Natural killer cell treated with Interleukin-12 subunit alpha and Interleukin-12 subunit beta and Interleukin-15 and Interleukin-18, amount 100 ng/mL, for 72 hours (primary cell): ENCODE measurements at regions not wholly inside any gene's neighbourhood (a gene's known extent, or its start where the extent isn't known, plus 50 kb on each side); places are given as distances from the start of the nearest gene placed in this dataset.
"Not testable (repeated sequence)": the region's sequence is repeated elsewhere in the genome, so short reads cannot be mapped to it uniquely, and the experiment has no call there.

Source experiments
- ATAC-seq, 2 donors: fragments of 150-1000 bp; cut with Tn5 transposase in 1 of 2; sonication (Bioruptor Pico), chemical (Tn5 transposase) in 1 of 2; 2 replicates each; pipeline ENCODE4 v1.10.0; 2021
- DNase-seq: peaks from one replicate; pipeline ENCODE4 v3.0.0; 2022; ENCODE audit warnings: low spot score
- H3K27ac Mint-ChIP-seq, 2 donors: 1 replicate in 1 of 2; 2 replicates in 1 of 2; pipeline ENCODE4 v1.8.0; 2022; ENCODE audit warnings: mixed read lengths in 2 of 2, mild to moderate bottlenecking in 1 of 2, moderate library complexity in 1 of 2
- H3K27me3 Mint-ChIP-seq, 2 donors: 1 replicate in 1 of 2; 2 replicates in 1 of 2; pipeline ENCODE4 v1.8.0; 2022; ENCODE audit warnings: mixed read lengths in 2 of 2
- H3K36me3 Mint-ChIP-seq: one replicate; pipeline ENCODE4 v1.8.0; 2022; ENCODE audit warnings: mixed read lengths
- H3K4me1 Mint-ChIP-seq, 2 donors: 1 replicate in 1 of 2; 2 replicates in 1 of 2; pipeline ENCODE4 v1.8.0; 2022; ENCODE audit warnings: low read depth in 2 of 2, mixed read lengths in 2 of 2, mild to moderate bottlenecking in 1 of 2
- H3K4me3 Mint-ChIP-seq: one replicate; pipeline ENCODE4 v1.8.0; 2022; ENCODE audit warnings: mixed read lengths
- H3K9me3 Mint-ChIP-seq: 2 replicates; pipeline ENCODE4 v1.8.0; 2022; ENCODE audit warnings: mixed read lengths

- not testable (repeated sequence) for DNase-seq, H3K27ac Mint-ChIP-seq, H3K9me3 Mint-ChIP-seq, H3K4me1 Mint-ChIP-seq, H3K27me3 Mint-ChIP-seq, ATAC-seq, H3K36me3 Mint-ChIP-seq, H3K4me3 Mint-ChIP-seq
Observed at GRCh38 chr7:101679653-101680173, 50.6 kb upstream of the MYL10 start.

GRCh38 chr7:101680406-101681145 is 51.5 kb upstream of the MYL10 start:
- ATAC-seq: no peak
- no peak for DNase-seq
- Mint-ChIP-seq H3K9me3 (no peaks in the 10 kb centered on the region), H3K4me3 (no peak overlapping the region), H3K4me1 (no peaks in the 10 kb centered on the region), H3K27me3 (no peaks in the 10 kb centered on the region), H3K36me3 (no peaks in the 10 kb centered on the region), H3K27ac (no peak overlapping the region)

GRCh38 chr7:101681170-101682007 is 52.3 kb upstream of the MYL10 start:
- no peak for ATAC-seq
- H3K27ac Mint-ChIP-seq: no peak overlapping the region
- no peak for DNase-seq
- H3K36me3 Mint-ChIP-seq: no peaks in the 10 kb centered on the region
- H3K4me1 Mint-ChIP-seq: no peaks in the 10 kb centered on the region
- no peaks in the 10 kb centered on the region for H3K9me3 Mint-ChIP-seq
- H3K4me3 Mint-ChIP-seq: no peak overlapping the region
- H3K27me3 Mint-ChIP-seq: no peaks in the 10 kb centered on the region

DNA sequence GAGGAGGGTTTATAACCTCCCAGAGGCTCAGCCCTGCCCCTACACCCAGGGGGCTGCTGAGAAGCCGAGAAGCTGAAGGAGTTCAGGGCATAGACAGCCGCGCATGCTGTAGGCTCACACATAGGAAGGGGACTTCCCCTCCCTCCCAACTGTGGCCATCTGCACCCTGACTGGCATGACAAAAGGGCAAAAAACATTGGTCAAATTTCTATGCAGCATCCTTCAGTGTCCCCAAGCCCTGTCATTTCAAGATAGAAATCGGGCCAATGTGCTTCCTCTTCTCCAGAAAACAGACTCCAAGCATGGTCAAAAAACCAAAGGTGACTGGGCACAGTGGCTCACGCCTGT is 55.9 kb upstream of the MYL10 start:
- H3K36me3 Mint-ChIP-seq: no peaks in the 10 kb centered on the region
- no peak for ATAC-seq

GRCh38 chr7:101686030-101686429 is 56.9 kb upstream of the MYL10 start:
- Mint-ChIP-seq H3K27me3 (peaks cover 4 to 7% of the 10 kb centered on the region in 2 donors), H3K4me1 (no peaks in the 10 kb centered on the region), H3K9me3 (no peaks in the 10 kb centered on the region), H3K27ac (no peak overlapping the region), H3K4me3 (no peak overlapping the region), H3K36me3 (no peaks in the 10 kb centered on the region)
- ATAC-seq: no peak
- no peak for DNase-seq

More for the DNA sequence above, 55.9 kb upstream of the MYL10 start:
- H3K9me3 Mint-ChIP-seq: no peaks in the 10 kb centered on the region
- H3K4me3 Mint-ChIP-seq: no peak overlapping the region
- H3K4me1 Mint-ChIP-seq: no peaks in the 10 kb centered on the region
- no peak overlapping the region for H3K27ac Mint-ChIP-seq
- DNase-seq: no peak
- H3K27me3 Mint-ChIP-seq: peaks cover 4 to 7% of the 10 kb centered on the region in 2 donors

DNA sequence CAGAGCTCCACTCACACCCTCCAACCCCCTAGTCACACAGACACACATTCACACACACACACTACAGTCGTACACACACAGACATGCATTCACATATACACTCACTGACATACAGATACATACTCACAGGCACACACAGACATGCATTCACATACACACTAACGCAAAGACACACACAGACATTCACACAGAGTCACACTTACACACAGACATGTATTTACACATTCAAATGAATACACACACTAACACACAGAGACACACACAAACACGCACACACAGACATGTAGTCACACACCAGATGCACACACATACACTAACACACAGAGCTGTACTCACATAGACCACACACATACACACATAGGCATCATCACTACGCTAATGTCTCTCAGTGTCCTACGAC is 58.0 kb upstream of the MYL10 start:
- Mint-ChIP-seq H3K27me3 (peaks cover 4 to 7% of the 10 kb centered on the region in 2 donors), H3K9me3 (no peaks in the 10 kb centered on the region), H3K36me3 (no peaks in the 10 kb centered on the region), H3K27ac (no peak overlapping the region), H3K4me1 (peaks cover 0 to 2% of the 10 kb centered on the region in 2 donors), H3K4me3 (no peak overlapping the region)
- peak; percentile 31 for DNase-seq
- ATAC-seq: no peak

DNA sequence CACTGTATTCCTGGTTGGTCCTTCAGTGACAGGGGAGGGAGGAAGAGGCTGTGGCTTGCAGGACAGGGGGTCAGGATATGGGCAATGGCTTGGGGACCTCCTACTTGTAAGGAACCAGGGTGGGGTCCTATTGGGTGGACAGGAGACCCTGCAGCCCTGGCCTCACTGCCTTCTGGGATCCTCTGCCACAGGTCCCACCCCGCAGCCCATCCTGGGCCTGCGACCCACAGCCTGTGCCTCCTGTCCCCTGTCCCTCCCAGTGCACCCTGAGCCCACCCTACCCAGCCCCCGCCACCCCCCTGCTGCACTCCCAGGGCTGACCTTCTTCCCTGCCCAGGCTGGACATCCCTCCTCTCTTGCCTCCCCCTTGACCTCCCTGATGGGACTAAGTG is 58.7 kb upstream of the MYL10 start:
- peak; percentile 50 for DNase-seq
- no peaks in the 10 kb centered on the region for H3K9me3 Mint-ChIP-seq
- H3K4me1 Mint-ChIP-seq: peaks cover 0 to 2% of the 10 kb centered on the region in 2 donors
- peaks cover 4 to 7% of the 10 kb centered on the region in 2 donors for H3K27me3 Mint-ChIP-seq
- no peak overlapping the region for H3K27ac Mint-ChIP-seq
- peak in 1 of 2 donors; percentile 7 for ATAC-seq
- no peak overlapping the region for H3K4me3 Mint-ChIP-seq
- H3K36me3 Mint-ChIP-seq: no peaks in the 10 kb centered on the region

GRCh38 chr7:101688183-101688831 is 59.2 kb upstream of the MYL10 start:
- no peak overlapping the region for H3K27ac Mint-ChIP-seq
- H3K4me3 Mint-ChIP-seq: no peak overlapping the region
- H3K9me3 Mint-ChIP-seq: no peaks in the 10 kb centered on the region
- peaks cover 0 to 2% of the 10 kb centered on the region in 2 donors for H3K4me1 Mint-ChIP-seq
- DNase-seq (peak; percentile 84), ATAC-seq (peak; percentile 86)
- H3K27me3 Mint-ChIP-seq: peaks cover 4 to 7% of the 10 kb centered on the region in 2 donors
- no peaks in the 10 kb centered on the region for H3K36me3 Mint-ChIP-seq

GRCh38 chr7:101688995-101689907 is 60.2 kb upstream of the MYL10 start:
- Mint-ChIP-seq H3K36me3 (no peaks in the 10 kb centered on the region), H3K4me1 (peaks cover 0 to 2% of the 10 kb centered on the region in 2 donors), H3K9me3 (no peaks in the 10 kb centered on the region), H3K27ac (peak overlapping the region in 1 of 2 donors; percentile 28), H3K27me3 (peaks cover 4 to 7% of the 10 kb centered on the region in 2 donors), H3K4me3 (no peak overlapping the region)
- peak; percentile 53 for DNase-seq
- ATAC-seq: no peak

- H3K4me3 Mint-ChIP-seq: no peak overlapping the region
- DNase-seq: no peak
- H3K9me3 Mint-ChIP-seq: no peaks in the 10 kb centered on the region
- H3K27ac Mint-ChIP-seq: no peak overlapping the region
- ATAC-seq: no peak
- H3K36me3 Mint-ChIP-seq: no peaks in the 10 kb centered on the region
- peaks cover 4 to 7% of the 10 kb centered on the region in 2 donors for H3K27me3 Mint-ChIP-seq
- H3K4me1 Mint-ChIP-seq: peaks cover 0 to 2% of the 10 kb centered on the region in 2 donors
Observed at GRCh38 chr7:101690061-101690460, 61.0 kb upstream of the MYL10 start.

DNA sequence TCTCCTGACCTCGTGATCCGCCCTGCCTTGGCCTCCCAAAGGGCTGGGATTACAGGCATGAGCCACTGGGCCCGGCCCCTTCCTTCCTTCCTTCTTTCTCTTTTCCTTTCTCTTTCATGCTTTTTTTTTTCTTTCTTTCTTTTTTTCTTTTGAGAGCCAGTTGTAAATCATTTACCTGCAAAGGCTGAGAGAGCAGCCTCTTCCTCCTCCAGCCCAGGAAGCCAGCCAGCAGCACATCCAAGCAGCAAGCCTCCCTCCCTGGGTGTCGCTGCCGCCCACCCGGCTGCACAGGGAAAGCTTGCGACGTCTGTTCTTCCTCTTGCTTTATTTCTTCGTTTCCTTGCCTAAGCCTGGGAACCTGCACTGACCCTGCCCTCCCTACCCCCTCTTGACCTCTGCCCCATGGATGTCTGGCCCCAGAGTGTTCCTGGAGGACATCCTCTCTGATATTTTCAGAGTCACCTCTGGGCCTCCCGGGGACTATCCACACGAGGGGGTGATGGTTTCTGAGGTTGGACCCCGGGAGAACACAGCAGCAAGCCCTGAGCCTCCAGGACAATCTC is 62.8 kb upstream of the MYL10 start:
- Mint-ChIP-seq H3K27me3 (peaks cover 4 to 6% of the 10 kb centered on the region in 2 donors), H3K36me3 (no peaks in the 10 kb centered on the region), H3K4me1 (peaks cover 0 to 2% of the 10 kb centered on the region in 2 donors), H3K9me3 (no peaks in the 10 kb centered on the region), H3K4me3 (no peak overlapping the region), H3K27ac (no peak overlapping the region)
- no peak for ATAC-seq
- DNase-seq: peak; percentile 28

GRCh38 chr7:101693498-101694091 is 64.5 kb upstream of the MYL10 start:
- H3K36me3 Mint-ChIP-seq: no peaks in the 10 kb centered on the region
- no peak overlapping the region for H3K27ac Mint-ChIP-seq
- DNase-seq (no peak), ATAC-seq (no peak)
- H3K9me3 Mint-ChIP-seq: no peaks in the 10 kb centered on the region
- peaks cover 0 to 4% of the 10 kb centered on the region in 2 donors for H3K27me3 Mint-ChIP-seq
- H3K4me3 Mint-ChIP-seq: no peak overlapping the region
- peaks cover 0 to 2% of the 10 kb centered on the region in 2 donors for H3K4me1 Mint-ChIP-seq
